T-helper 17 cell (primary cell): ENCODE measurements at regions not wholly inside any gene's neighbourhood (a gene's known extent, or its start where the extent isn't known, plus 50 kb on each side); places are given as distances from the start of the nearest gene placed in this dataset.

ENCODE experiments used
- ATAC-seq: fragments of 150-1000 bp; cut with Tn5 transposase; 2 replicates; pipeline ENCODE4 v1.10.0; 2021; ENCODE audit warnings: mild to moderate bottlenecking, moderate library complexity
- DNase-seq, 3 donors: peaks; one replicate each; pipeline versions ENCODE4 v3.0.0 to v3.0.0-alpha.2; 2020 to 2021
- H3K9me3 ChIP-seq: one replicate; pipeline ENCODE4 v1.7.0; 2013; ENCODE audit warnings: low read length, mild to moderate bottlenecking; ENCODE audit not compliant: control insufficient read depth, poor library complexity, severe bottlenecking
- H3K27ac Mint-ChIP-seq: one replicate; pipeline ENCODE4 v1.8.0; 2022; ENCODE audit warnings: mild to moderate bottlenecking, moderate library complexity, mixed read lengths
- H3K27me3 Mint-ChIP-seq: one replicate; pipeline ENCODE4 v1.8.0; 2022; ENCODE audit warnings: mixed read lengths
- H3K36me3 Mint-ChIP-seq: one replicate; pipeline ENCODE4 v1.8.0; 2022; ENCODE audit warnings: low read depth, mixed read lengths
- H3K4me1 Mint-ChIP-seq: one replicate; pipeline ENCODE4 v1.8.0; 2022; ENCODE audit warnings: mild to moderate bottlenecking, mixed read lengths
- H3K4me3 Mint-ChIP-seq: one replicate; pipeline ENCODE4 v1.8.0; 2022; ENCODE audit warnings: mild to moderate bottlenecking, moderate library complexity, mixed read lengths

- DNase-seq, result no peak
- no peak for ATAC-seq
- no peaks in the 10 kb centered on the region for H3K27me3 Mint-ChIP-seq
- H3K36me3 Mint-ChIP-seq, result no peaks in the 10 kb centered on the region
- H3K9me3 ChIP-seq, result no peaks in the 10 kb centered on the region
- H3K4me1 Mint-ChIP-seq, result no peaks in the 10 kb centered on the region
- no peak overlapping the region for H3K27ac Mint-ChIP-seq
- H3K4me3 Mint-ChIP-seq, result no peak overlapping the region
Measured at GRCh38 chr16:76612497-76612896, 335.3 kb downstream of the CNTNAP4 start.

- no peaks in the 10 kb centered on the region for H3K27me3 Mint-ChIP-seq
Measured at GRCh38 chr16:76614269-76614668, 337.1 kb downstream of the CNTNAP4 start.

GRCh38 chr16:76622876-76623275 is 345.7 kb downstream of the CNTNAP4 start:
- no peak for DNase-seq
- no peak overlapping the region for H3K27ac Mint-ChIP-seq
- H3K4me1 Mint-ChIP-seq, result no peaks in the 10 kb centered on the region
- no peaks in the 10 kb centered on the region for H3K27me3 Mint-ChIP-seq
- peaks cover 2% of the 10 kb centered on the region for H3K36me3 Mint-ChIP-seq
- no peaks in the 10 kb centered on the region for H3K9me3 ChIP-seq
- no peak overlapping the region for H3K4me3 Mint-ChIP-seq
- ATAC-seq, result no peak

More at GRCh38 chr16:76614269-76614668, 337.1 kb downstream of the CNTNAP4 start:
- Mint-ChIP-seq H3K36me3 (peaks cover 2% of the 10 kb centered on the region), H3K27ac (no peak overlapping the region), H3K4me3 (no peak overlapping the region), H3K4me1 (no peaks in the 10 kb centered on the region)
- DNase-seq (no peak), ATAC-seq (no peak)
- H3K9me3 ChIP-seq, result no peaks in the 10 kb centered on the region

GRCh38 chr16:76634847-76635697 is 357.9 kb downstream of the CNTNAP4 start:
- H3K27ac Mint-ChIP-seq, result no peak overlapping the region
- no peaks in the 10 kb centered on the region for H3K4me1 Mint-ChIP-seq
- H3K9me3 ChIP-seq, result no peaks in the 10 kb centered on the region
- no peaks in the 10 kb centered on the region for H3K36me3 Mint-ChIP-seq
- no peak overlapping the region for H3K4me3 Mint-ChIP-seq
- ATAC-seq (peak; percentile 39), DNase-seq (no peak)
- no peaks in the 10 kb centered on the region for H3K27me3 Mint-ChIP-seq

- H3K27ac Mint-ChIP-seq, result no peak overlapping the region
- no peaks in the 10 kb centered on the region for H3K27me3 Mint-ChIP-seq
- no peak for DNase-seq
- no peaks in the 10 kb centered on the region for H3K4me1 Mint-ChIP-seq
- no peaks in the 10 kb centered on the region for H3K9me3 ChIP-seq
- ATAC-seq, result no peak
- H3K36me3 Mint-ChIP-seq, result no peaks in the 10 kb centered on the region
- H3K4me3 Mint-ChIP-seq, result no peak overlapping the region
Measured at GRCh38 chr16:76639685-76640289, 362.6 kb downstream of the CNTNAP4 start.

GRCh38 chr16:76650582-76650981 is 373.4 kb downstream of the CNTNAP4 start:
- H3K27ac Mint-ChIP-seq, result no peak overlapping the region
- H3K4me1 Mint-ChIP-seq, result no peaks in the 10 kb centered on the region
- H3K36me3 Mint-ChIP-seq, result no peaks in the 10 kb centered on the region
- no peak for ATAC-seq
- H3K9me3 ChIP-seq, result no peaks in the 10 kb centered on the region
- no peak overlapping the region for H3K4me3 Mint-ChIP-seq
- DNase-seq, result no peak
- H3K27me3 Mint-ChIP-seq, result no peaks in the 10 kb centered on the region

GRCh38 chr16:76653390-76654026 is 376.3 kb downstream of the CNTNAP4 start:
- no peaks in the 10 kb centered on the region for H3K4me1 Mint-ChIP-seq
- H3K4me3 Mint-ChIP-seq, result no peak overlapping the region
- no peaks in the 10 kb centered on the region for H3K36me3 Mint-ChIP-seq
- DNase-seq, result no peak
- H3K27ac Mint-ChIP-seq, result no peak overlapping the region
- H3K9me3 ChIP-seq, result no peaks in the 10 kb centered on the region
- no peak for ATAC-seq
- H3K27me3 Mint-ChIP-seq, result no peaks in the 10 kb centered on the region

GRCh38 chr16:76654088-76654820 is 377.1 kb downstream of the CNTNAP4 start:
- no peak for DNase-seq
- Mint-ChIP-seq H3K27me3 (no peaks in the 10 kb centered on the region), H3K4me1 (no peaks in the 10 kb centered on the region), H3K4me3 (no peak overlapping the region), H3K36me3 (no peaks in the 10 kb centered on the region), H3K27ac (no peak overlapping the region)
- no peak for ATAC-seq
- no peaks in the 10 kb centered on the region for H3K9me3 ChIP-seq

GRCh38 chr16:76656994-76657393 is 379.8 kb downstream of the CNTNAP4 start:
- H3K9me3 ChIP-seq, result no peaks in the 10 kb centered on the region
- no peak overlapping the region for H3K4me3 Mint-ChIP-seq
- ATAC-seq (no peak), DNase-seq (no peak)
- H3K27me3 Mint-ChIP-seq, result no peaks in the 10 kb centered on the region
- H3K4me1 Mint-ChIP-seq, result no peaks in the 10 kb centered on the region
- no peak overlapping the region for H3K27ac Mint-ChIP-seq
- H3K36me3 Mint-ChIP-seq, result no peaks in the 10 kb centered on the region

- H3K9me3 ChIP-seq, result no peaks in the 10 kb centered on the region
- no peak for DNase-seq
- no peaks in the 10 kb centered on the region for H3K4me1 Mint-ChIP-seq
- no peak for ATAC-seq
- no peak overlapping the region for H3K4me3 Mint-ChIP-seq
- no peaks in the 10 kb centered on the region for H3K36me3 Mint-ChIP-seq
- H3K27ac Mint-ChIP-seq, result no peak overlapping the region
- no peaks in the 10 kb centered on the region for H3K27me3 Mint-ChIP-seq
Measured at GRCh38 chr16:76661691-76662235, 384.6 kb downstream of the CNTNAP4 start.

GRCh38 chr16:76665571-76666275 is 388.5 kb downstream of the CNTNAP4 start:
- DNase-seq, result no peak
- no peak for ATAC-seq
- H3K27ac Mint-ChIP-seq, result no peak overlapping the region
- H3K4me3 Mint-ChIP-seq, result no peak overlapping the region
- H3K36me3 Mint-ChIP-seq, result no peaks in the 10 kb centered on the region
- no peaks in the 10 kb centered on the region for H3K27me3 Mint-ChIP-seq
- H3K4me1 Mint-ChIP-seq, result no peaks in the 10 kb centered on the region
- no peaks in the 10 kb centered on the region for H3K9me3 ChIP-seq

GRCh38 chr16:76668207-76668725 is 391.1 kb downstream of the CNTNAP4 start:
- no peaks in the 10 kb centered on the region for H3K9me3 ChIP-seq
- no peak overlapping the region for H3K27ac Mint-ChIP-seq
- no peak overlapping the region for H3K4me3 Mint-ChIP-seq
- no peaks in the 10 kb centered on the region for H3K4me1 Mint-ChIP-seq
- H3K36me3 Mint-ChIP-seq, result no peaks in the 10 kb centered on the region
- no peaks in the 10 kb centered on the region for H3K27me3 Mint-ChIP-seq
- DNase-seq (no peak), ATAC-seq (no peak)
